ENCODE measurements at regions not wholly inside any gene's neighbourhood (a gene's known extent, or its start where the extent isn't known, plus 50 kb on each side); places are given as distances from the start of the nearest gene placed in this dataset.
"Not testable (repeated sequence)": the region's sequence is repeated elsewhere in the genome, so short reads cannot be mapped to it uniquely, and the experiment has no call there.

DNA sequence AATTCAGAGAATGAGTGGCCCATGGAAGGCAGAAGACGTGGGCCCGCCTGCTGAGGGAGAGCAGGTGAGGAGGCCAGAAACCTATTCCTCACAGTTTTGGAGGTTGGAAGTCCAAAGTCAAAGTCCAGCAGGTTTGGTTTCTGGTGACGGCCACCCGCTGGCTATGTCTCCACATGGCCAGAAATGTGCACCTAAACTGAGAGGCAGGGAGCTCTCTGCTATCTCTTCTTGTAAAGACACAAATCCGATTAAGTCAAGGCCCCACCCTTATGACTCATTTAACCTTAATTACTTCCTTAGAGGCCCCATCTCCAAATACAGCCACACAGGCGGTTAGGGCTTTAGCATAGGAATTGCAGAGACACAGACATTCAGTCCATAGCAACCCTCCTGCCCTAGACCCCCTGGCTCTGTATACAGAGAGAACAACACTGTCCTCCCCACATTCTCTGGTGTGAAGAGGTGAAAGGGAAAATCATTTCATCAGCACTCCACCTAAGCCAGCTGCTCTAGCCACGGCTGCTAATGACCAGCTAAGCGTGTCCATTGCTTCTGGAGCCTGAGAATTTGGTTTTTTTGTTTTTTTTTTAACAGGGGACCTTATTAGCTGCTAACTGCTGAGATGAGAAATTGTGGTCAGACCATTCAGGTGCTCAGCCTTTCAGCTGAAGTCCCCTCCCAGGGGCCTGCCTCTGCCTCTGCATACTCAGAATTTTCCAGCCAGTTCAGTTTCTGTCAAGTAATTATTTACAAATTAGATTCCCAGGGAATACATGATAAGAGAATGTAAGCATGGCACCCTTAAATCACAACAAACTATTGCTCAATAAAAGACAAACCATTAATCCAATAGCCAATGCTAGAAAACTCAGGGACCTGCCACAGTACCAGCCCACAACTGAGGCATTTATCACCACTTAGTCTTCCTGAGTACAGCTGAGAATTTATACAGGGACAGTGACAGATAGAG lies 368.7 kb upstream of the ID2 start:
- DNase-seq: no peak

DNA sequence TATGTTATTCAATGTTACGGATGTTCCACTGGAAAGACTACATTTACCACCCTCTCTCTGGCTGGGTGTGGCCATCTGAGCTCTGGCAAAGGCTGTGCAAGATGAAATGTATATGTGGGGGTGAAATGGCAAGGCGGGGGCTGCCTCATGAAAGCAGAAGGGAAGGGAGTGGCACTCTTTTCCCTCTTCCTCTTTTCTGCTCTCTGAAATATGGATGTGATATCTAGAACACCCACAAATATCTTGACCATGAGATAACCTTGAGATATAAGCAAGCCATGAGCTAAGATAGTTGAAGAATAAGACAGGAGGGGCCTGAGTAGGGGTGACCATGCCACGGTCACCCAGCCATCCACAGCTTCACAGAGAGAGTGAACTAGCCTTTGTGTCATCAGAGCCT lies 367.8 kb upstream of the ID2 start:
- DNase-seq: no peak

DNA sequence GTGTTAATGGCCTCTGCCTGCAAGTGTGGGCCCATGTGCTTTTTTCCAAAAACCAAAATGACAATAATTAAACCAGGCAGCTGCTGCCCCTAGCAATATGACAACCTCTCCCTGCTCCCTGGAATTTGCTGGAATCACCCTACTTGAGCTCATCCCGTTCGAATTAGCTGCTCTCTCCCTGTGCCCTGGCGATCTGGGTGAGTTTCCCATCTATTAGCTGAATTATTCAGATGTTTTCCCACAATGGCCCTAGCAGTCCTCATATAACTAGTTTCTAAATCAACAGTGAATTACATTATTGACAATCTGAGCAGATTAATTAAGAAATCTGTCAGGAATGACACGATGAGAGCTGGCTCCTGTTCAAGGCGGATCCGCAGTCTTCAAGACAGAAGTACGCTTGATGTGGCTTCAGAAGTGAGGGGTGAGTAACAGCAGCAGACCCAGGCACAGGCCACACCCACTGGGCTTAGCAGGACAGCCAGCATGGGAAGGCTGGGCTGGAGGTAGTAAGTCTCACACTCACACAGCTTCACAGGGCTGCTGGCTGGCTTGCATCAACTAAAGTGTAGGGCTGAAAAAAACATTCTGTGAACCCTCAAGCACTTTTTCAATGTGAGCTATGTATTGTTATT lies 366.2 kb upstream of the ID2 start:
- DNase-seq: no peak

DNA sequence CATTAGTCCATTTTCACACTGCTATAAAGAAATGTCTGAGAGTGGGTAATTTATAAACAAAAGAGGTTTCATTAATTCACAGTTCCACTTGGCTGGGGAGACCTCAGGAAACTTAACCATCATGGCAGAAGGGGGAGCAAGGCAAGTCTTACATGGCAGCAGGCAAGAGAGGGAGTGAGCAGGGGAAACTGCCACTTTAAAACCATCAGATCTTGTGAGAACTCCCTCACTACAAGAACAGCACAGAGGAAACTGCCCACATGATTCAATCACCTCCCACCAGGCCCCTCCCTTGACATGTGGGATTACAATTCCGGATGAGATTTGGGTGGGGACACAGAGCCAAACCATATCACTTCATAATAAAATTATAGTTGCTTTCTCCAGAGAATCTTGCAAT lies 365.5 kb upstream of the ID2 start:
- DNase-seq: no peak

DNA sequence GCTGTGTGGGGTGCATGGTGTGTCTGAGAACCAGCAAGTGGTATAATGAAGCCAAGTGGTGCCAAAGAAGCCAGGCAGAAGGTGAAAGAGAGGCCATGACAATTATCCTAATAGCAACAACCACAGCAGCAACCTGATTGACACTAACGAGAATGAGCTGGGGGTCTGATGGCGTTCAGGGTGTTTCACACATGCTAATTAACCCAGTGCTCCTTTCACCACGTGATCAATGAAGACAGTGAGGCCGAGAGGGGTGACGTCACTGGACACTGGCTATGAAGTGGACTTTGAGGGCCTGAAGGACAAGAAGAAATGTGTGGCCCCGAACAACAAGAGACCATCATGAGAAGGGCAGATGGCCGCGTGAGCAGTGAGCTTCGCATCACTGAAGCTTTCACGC lies 364.4 kb upstream of the ID2 start:
- no peak for DNase-seq

DNA sequence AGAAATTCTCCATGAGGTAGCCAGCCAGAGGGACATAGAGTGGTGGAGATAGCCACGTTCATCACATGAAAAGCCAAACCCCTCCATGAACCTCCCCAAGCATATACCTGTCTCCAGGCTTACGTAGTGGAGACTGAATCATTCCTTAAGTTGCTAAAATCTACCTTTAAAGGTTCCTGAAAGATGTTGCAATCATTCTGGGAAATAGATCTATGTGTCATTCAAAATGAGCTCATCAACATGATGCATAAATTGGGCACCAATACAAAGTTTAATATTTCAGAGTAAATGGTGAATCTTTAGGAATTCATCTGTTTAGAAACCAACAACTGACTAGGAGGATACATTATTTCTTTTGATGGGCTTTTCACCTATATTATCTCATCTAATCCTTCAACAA lies 362.6 kb upstream of the ID2 start:
- no peak for DNase-seq

DNA sequence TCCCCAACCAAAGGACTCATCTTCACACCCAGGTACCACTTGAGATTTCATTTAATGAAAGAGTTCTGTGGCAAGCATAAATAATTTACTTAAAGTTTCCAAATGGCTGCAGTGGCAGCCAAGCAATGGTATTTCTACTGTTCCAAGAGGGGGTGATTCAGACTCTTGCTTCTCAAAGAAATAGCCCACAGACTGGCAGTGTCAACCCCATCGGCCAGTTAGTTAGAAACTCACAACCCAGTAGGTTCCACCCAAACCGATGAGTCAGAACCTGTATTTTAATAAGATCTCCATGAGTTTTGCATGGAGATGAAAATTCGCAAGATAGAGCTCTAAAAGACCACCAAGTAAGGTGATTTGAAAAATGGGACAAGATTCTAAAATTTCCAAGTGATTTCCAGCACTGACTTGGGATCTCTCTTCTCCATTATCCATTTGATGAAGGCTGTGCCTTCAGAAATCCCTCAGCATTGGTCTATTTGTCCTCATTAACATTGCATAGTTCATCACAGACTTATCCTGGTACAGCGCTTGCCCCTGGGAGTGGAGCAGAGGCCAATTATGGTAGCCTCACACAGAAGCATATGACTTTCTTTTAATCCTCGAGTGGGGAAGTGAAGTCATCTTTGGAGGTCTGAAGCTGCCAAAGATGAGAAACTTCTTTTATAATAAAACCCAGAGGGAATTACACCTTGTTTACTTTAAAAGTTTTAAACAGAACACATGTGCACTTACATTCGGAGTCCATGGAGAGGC lies 361.4 kb upstream of the ID2 start:
- no peak for DNase-seq

DNA sequence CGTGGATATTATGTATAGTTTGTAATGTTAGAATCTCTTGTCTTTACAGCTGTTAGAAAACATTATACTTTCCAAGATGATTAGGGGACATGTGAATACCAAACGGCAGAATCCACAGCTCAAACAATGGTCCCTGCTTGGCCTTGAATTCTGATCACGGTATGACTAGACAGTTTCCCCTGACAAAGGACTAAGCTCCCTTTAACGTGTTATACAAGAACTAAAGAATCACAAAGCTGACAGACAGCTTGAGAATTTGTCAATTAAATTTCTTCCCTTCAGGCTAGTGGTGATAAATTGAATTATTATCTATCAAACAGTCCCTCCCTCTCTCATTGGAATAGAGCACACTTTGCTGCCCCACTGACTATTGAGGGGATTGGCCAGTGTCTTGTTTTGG lies 359.2 kb upstream of the ID2 start:
- no peak for DNase-seq

DNA sequence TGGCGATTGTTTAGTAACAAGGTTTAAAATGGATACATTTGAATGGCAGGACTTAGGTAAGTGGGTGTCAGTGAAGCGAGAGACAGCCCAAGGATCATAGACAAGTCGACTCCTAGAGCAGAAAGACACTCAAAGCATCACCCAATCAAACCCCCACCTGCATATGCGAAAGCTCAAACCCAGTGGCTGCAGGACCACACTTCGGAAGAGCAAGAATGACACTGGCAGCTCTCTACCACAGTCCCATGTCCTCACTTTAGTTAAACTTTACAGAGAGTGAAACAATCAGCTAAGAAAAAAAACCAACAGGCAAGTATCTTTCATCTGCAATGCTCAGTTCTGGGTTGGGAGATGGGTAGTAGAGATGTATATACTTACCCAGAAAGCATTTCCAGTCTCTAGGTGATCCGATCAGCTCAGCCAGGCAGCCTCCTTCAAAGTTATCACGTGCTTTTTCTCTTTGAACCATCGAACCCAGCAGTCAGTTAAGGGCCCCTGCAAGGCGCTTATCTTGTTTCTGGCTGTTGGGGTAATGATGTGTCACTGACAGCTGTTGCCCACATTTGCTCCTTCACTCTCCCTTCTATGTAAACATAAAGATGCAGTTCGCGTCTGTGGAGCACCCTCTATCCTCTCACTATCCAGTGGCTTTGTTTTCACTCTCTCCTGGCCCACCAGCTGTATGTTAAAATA lies 357.5 kb upstream of the ID2 start:
- no peak for DNase-seq

DNA sequence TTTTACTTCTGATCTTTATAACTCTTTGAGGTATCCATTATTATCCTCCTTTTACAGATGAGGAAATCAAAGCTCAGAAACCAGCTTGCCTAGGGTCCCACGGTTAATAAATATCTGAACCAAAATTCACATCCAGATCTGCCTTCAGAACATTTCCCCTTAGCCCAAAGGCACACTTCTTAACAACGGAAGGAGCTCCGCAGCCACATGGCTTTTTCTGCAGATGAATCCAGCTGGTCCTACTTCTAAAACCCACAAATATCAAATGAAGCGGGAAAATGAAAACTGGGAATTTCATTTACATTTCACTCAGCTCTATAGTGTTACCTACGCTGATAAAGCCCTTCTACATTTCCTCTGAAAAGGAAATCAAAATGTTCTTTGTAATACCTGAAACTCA lies 357.0 kb upstream of the ID2 start:
- no peak for DNase-seq

DNA sequence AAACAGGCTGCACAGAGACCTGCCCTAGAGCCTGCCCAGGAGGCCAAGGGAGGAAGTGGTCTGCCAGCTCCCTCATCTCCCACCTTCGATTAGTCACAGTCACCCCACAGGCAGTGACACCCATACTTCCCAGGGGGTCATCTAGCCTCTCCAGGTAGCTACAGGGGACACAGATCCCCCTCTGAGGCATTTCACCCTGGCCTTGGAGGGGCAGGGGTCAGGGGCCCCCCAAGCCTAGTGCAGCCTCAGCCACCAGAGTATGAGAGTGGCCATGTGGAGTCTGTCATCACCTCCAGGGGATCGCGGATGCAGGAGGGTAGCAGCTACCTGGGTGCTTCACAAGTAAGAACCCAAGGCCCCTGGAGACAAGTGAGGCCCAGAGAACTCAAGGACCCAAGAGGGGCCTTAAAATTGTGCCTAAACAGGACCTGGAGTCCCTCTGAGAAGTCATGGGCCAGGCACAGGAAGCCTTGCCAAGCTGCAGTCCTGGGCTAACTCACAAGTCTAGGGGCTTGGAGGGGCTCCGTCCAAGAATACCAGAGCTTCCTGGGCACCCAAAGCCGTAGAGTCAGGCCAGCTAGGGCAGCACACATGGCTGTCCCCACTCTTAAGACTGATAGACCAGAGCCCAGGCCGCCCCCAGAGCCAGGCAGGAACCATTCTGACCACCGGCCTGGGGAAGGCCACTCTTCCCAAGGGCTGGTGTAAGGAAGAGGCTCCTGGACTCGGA lies 354.3 kb upstream of the ID2 start:
- no peak for DNase-seq

DNA sequence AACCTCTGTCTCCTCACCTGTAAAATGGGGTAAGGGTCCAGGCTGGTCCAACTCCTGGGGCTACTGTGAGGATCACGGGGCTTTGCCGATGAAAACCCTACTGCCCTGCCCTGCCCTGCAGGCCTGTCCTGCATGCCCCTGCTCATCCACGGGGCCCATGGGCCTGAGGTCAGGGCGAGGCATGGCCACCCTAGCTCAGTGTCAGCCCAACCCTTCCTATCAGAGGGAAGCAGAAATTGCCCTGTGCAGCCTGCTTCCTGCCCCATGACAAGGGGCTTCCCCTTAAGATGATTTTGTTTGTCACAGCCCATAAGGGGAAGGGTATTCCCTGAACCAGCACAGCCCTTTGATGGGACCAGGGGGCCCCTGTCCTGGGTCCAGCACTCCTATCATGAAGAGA lies 353.6 kb upstream of the ID2 start:
- no peak for DNase-seq

DNA sequence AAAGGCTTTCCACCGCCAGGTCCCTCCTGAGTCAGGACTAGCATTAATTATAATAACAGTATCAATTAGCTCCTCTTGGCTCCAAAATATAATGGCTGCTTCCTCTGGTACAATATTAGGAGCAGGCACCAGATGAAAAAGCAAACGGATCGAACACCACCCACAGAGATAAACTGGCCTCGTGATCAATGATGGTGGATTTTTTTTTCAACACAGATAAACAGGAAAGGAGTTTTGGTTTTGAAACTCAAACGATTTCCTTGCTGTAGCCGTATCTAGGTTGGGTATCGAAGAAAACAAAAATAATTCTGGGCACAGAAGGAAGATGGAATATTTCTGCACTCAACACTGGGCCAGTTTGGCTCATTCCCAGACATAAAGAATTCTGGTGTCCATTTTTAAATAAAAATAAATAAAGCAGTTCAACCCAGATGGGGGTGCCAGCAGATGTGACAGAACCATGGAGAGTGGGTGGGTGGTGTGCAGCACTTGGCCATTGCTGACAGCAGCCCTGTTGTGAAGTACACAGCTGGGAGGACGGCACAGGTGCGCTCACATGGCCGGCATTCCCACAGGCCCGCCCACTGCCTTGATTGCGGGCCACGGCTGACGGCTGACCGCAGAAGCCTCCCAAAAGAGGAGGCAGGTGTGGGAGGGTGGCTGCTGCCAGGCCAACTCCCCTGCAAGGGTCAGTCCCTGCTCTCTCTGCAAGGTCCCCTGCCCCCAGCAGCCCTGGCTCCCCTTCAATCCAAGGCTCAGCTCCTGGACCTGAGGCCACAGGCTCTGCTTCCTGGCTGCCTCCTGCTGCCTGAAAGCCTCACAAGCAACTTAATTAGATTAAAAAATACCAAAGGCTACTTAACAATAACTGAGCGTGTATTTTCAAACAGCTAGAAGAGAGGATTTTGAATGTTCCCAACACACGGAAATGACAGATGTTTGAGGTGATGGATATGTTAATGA lies 351.9 kb upstream of the ID2 start:
- DNase-seq: no peak

DNA sequence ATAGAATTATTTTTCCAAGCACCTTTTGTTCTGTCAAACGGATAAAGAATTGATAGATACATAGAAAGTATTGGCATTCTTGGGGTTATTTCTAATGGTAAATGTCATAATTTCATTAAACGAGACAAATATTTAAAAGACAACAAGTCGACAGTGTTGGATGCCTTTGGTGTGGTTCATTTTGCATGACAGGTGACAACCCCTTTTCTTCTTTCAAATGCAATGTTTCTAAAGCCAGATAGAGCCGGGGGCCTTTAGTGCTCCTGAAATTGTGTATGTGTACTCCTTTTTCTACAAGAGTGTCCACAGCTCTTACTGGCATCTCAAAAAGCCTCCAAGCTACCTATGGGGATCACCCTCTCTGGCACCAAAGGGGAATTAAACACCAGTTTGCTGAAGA lies 350.8 kb upstream of the ID2 start:
- DNase-seq: no peak

DNA sequence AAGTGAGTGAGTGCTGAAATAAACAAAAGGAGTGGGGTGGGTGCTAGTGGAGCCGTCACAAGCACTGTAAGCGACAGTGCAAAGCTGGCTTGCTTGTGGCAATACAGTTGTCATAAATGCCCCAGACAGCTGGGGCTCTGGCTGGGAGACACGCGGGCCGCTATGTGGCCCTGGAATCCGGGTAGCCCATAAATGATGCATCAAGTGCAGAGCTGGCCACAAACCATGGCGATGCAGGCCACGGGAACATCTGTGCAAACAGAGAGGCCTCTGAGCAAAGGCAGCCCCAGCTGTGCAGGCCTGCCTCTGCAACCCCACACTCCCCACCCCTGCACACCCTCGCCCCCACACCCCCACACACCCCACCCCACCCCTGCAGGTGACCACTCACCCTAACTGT lies 349.2 kb upstream of the ID2 start:
- no peak for DNase-seq

DNA sequence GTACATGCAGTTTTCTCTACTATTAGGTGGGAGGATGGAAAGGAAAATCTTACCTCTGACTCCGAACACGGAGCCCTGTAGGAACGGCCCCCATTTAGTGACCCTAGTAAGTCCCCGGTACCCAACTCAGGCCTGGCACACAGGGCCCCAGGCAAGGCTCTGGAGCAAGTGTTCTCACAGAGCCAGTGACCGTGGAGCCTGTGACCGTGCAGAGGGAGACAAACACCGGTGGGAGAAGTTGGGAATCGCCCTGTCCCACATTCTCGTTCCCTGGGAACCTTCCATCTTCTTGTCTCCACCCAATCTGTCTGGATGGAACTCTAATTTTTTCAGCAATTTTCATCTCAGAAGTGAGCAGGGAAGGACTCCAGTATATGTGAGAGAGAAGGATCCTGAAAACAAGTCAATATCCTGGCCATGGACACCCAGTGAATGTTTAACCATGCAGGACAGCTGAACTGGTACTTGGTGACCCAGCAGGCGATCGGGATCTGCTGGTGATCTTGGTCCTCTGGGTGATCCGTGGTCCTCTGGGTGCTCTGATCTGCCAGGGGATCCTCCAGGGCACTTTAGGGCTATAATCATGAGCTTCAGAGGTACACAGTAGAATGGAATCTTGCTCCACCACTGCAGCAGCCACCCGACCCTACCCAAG lies 348.6 kb upstream of the ID2 start:
- no peak for DNase-seq

DNA sequence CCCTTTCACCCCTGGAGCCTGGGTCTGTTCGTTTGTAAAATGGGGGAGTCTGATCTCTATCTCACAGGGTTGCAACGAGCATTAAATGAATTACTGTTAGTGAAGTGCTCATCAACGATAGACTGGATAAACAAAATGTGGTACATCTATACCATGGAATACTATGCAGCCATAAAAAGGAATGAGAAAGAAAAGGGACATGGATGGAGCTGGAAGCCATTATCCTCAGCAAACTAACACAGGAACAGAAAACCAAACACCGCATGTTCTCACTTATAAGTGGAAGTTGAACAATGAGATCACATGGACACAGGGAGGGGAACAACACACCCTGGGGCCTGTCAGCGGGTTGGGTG lies 348.0 kb upstream of the ID2 start:
- DNase-seq: not testable (repeated sequence)

DNA sequence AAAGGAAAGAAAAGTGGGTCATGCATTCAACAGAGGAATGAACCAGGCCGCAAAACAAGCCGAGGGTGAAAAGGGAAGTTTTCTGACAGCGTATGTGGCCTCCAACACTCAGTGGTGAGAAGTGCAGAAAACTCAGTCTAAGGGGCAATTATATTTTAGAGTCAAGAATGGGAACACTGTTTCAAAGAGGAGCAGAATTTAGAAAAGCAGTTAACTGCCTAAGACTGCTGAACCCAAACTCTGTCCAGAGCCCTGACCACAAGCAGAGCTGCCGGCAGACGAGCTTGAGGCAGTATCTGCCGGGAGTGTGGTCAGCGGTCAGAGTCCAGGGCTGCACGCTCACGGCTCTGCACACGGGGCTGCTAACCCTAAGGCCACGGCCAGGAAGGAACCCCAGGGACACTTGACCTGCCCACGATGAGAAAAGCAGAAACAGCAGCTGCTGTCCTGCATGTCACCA lies 347.0 kb upstream of the ID2 start:
- DNase-seq: no peak

DNA sequence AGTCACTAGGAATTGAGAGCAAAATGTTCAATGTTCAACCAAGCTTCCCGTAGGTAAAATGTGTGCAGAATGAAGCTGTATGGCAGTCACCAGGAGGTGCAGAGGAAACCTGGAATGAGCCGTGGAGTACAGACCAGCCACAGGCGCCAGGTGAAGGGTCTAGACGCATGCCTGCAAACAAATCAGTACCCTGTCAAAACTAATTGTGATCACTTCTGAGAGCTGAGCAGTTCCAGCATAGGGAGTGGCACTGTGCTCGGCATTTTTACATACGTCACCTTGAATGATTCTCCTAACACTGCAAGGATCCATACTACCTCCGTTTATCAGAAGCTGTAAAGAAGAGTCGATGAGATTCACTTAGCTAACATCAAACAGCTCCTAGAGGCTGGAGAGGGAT lies 346.1 kb upstream of the ID2 start:
- no peak for DNase-seq

DNA sequence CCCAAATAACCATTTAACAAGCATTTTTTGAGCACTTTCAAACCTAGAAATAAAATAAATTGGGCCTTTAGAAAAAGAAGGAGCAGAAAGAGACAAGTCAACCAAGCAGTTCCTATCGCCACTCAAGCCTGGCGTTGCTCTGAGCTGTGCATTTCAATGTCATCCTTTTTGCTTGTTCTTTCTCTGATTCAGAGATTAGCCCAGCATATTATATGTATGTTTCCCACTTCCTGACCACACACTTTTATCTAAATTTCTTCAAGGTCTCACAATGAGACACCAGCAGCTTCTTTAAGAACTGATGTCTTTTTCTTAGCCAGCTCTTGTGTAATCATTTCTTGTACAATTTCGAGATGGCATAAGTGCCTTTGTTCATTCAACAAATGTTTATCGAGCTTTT lies 344.5 kb upstream of the ID2 start:
- DNase-seq: peak; percentile 50

DNA sequence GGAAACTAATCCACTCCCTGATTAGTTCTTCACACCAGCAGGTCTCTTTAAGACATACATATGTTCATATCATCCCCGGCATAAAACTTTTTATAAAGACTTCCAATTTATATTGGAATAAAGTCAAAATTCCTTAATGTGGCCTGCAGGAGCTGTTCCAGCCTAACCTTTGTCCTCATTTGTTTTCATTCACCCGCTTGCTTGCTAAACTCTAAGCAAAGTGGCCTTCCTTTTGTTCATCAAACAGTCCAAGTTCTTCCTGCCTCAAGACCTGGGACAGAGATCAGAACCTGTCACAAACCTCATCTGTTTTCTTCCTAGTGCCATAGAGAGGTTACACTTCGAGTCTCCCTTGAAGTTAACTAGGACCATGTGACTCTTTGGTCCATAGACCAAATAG lies 339.4 kb upstream of the ID2 start:
- no peak for DNase-seq

All from CD4-positive, alpha-beta T cell treated with Interleukin-10 for 1 hour (primary cell).